Natural killer cell treated with Interleukin-12 subunit alpha and Interleukin-12 subunit beta and Interleukin-15 and Interleukin-18, amount 100 ng/mL, for 72 hours (primary cell): ENCODE measurements at regions not wholly inside any gene's neighbourhood (a gene's known extent, or its start where the extent isn't known, plus 50 kb on each side); places are given as distances from the start of the nearest gene placed in this dataset.
"Not testable (repeated sequence)": the region's sequence is repeated elsewhere in the genome, so short reads cannot be mapped to it uniquely, and the experiment has no call there.

ENCODE experiments used
- ATAC-seq, 2 donors: fragments of 150-1000 bp; cut with Tn5 transposase in 1 of 2; sonication (Bioruptor Pico), chemical (Tn5 transposase) in 1 of 2; 2 replicates each; pipeline ENCODE4 v1.10.0; 2021
- DNase-seq: peaks from one replicate; pipeline ENCODE4 v3.0.0; 2022; ENCODE audit warnings: low spot score
- H3K27ac Mint-ChIP-seq, 2 donors: 1 replicate in 1 of 2; 2 replicates in 1 of 2; pipeline ENCODE4 v1.8.0; 2022; ENCODE audit warnings: mixed read lengths in 2 of 2, mild to moderate bottlenecking in 1 of 2, moderate library complexity in 1 of 2
- H3K27me3 Mint-ChIP-seq, 2 donors: 1 replicate in 1 of 2; 2 replicates in 1 of 2; pipeline ENCODE4 v1.8.0; 2022; ENCODE audit warnings: mixed read lengths in 2 of 2
- H3K36me3 Mint-ChIP-seq: one replicate; pipeline ENCODE4 v1.8.0; 2022; ENCODE audit warnings: mixed read lengths
- H3K4me1 Mint-ChIP-seq, 2 donors: 1 replicate in 1 of 2; 2 replicates in 1 of 2; pipeline ENCODE4 v1.8.0; 2022; ENCODE audit warnings: low read depth in 2 of 2, mixed read lengths in 2 of 2, mild to moderate bottlenecking in 1 of 2
- H3K4me3 Mint-ChIP-seq: one replicate; pipeline ENCODE4 v1.8.0; 2022; ENCODE audit warnings: mixed read lengths
- H3K9me3 Mint-ChIP-seq: 2 replicates; pipeline ENCODE4 v1.8.0; 2022; ENCODE audit warnings: mixed read lengths

DNA sequence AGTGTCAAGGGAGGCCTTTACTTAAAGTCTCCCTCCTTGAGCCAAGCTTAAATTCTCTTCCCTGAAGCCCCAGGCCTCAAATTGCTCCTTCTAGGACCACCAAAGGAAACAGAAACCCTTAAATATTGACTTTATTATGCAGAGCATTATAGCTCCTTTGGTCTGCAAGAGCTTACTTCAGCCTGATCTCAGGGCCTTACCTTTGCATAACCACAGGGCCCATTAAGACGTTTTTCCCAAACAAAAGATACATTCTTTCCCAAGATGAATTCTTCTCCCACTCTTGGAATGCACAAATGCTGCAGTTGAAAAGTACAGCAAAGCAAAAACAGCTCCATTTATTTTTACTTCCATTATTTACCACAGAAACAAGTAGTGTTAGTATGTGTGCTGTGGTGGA is 130.8 kb downstream of the B3GNT2 start:
- DNase-seq: no peak
- peaks cover 7% of the 10 kb centered on the region for H3K36me3 Mint-ChIP-seq
- peaks cover 0 to 7% of the 10 kb centered on the region in 2 donors for H3K4me1 Mint-ChIP-seq
- H3K27me3 Mint-ChIP-seq: no peaks in the 10 kb centered on the region
- H3K9me3 Mint-ChIP-seq: no peaks in the 10 kb centered on the region
- H3K4me3 Mint-ChIP-seq: no peak overlapping the region
- no peak for ATAC-seq
- H3K27ac Mint-ChIP-seq: no peak overlapping the region

DNA sequence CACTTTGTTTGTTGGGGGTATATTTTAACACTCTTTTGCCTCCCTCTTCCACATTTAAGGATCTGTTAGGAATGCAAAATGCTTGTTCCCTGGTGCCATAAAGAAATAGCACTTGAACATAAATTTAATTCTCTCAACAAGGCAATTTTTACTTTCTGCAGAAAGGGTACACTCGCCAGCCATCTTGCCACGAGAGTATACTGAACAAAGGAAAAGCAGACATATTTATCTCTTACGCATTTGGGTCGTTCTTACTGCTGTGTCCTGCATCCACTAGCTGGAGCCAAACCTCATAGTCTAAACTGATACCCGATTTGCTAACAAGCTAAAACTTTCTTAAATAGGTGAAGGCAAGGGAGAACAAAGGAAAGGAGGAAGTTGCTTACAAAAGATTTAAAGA is 129.5 kb downstream of the B3GNT2 start:
- no peak for ATAC-seq
- Mint-ChIP-seq H3K27ac (no peak overlapping the region), H3K4me1 (peaks cover 0 to 7% of the 10 kb centered on the region in 2 donors), H3K4me3 (no peak overlapping the region), H3K9me3 (no peaks in the 10 kb centered on the region), H3K36me3 (peaks cover 7% of the 10 kb centered on the region), H3K27me3 (no peaks in the 10 kb centered on the region)
- no peak for DNase-seq

DNA sequence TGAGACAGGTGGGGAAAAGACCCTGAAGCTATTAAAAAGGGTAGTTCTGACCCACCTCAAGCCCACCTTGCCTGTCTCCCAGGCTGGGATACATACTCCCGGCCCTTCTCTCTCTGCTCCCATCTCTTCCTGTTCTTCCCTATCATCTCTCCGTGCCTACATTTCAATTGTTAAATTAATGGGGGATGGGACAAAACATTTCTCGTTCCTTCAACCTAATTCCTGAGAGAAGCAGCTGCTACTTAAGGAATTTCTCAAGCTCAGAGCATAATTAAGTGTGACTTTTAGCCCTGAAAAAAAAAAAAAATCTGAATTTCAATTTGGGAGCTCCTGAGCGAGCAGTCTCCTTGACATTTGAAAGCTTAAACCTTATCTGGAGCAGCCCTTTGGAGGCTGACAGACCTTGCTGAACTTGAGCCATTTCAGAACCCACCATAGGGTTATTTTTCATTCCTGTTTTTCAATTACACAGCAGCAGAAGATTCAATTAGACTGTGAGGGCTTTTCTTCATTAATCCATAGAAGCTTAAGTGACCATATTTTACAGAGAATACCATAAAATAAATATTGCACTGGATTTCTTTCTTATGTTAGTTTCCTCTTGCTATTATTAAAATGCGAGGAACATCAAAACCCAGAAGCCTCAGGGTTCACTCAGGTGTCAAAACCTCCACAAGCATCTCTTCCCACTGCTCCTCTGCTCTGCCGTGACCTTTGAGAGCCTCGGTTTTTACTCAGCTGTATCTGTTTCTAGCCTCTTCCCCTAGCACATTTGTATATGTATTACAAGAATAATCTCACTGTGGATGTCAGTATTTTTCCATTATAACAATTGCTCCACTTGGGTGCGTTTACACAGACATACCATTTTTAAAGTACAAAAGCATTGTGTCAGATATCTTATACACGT is 125.7 kb downstream of the B3GNT2 start:
- Mint-ChIP-seq H3K36me3 (peaks cover 7% of the 10 kb centered on the region), H3K4me1 (peaks cover 0 to 11% of the 10 kb centered on the region in 2 donors), H3K4me3 (no peak overlapping the region), H3K27ac (peak overlapping the region in 1 of 2 donors; percentile 12), H3K27me3 (no peaks in the 10 kb centered on the region), H3K9me3 (no peaks in the 10 kb centered on the region)
- ATAC-seq (no peak), DNase-seq (no peak)

DNA sequence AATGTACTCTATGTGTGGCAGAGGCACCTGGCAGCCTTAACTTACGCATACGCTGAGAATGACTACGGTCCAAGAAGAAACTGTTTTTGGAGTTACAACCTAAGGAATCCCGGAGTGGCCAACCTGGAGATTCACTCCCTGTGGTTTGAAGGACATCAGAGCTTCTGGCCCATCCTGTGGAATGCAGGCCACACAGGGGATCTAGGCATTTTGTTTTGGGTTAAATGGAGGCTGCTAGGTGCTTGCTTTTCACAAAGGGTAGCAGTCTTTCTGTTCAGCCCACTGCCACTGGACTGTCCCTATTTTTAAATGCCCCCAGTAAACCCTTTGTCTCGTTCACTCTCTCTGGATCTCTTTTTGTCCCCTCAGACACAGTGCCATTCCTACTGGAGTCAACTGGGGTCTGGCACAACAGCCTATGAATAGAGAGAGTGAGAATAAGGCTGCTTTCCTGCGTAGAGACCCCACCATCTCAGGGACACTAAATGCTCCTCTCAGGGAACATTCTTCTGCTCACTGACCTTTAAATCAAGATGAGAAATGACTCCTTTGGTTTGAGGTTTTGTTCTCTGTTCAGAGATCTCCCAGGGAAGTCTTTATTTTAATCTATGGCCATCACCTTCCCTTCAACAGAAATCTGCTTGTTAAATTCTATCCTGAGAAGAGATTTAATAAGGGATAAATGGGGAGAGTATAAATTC is 124.9 kb downstream of the B3GNT2 start:
- Mint-ChIP-seq H3K9me3 (no peaks in the 10 kb centered on the region), H3K27me3 (no peaks in the 10 kb centered on the region), H3K4me1 (peaks cover 0 to 11% of the 10 kb centered on the region in 2 donors), H3K27ac (no peak overlapping the region), H3K4me3 (no peak overlapping the region), H3K36me3 (peaks cover 7% of the 10 kb centered on the region)
- ATAC-seq (no peak), DNase-seq (no peak)

DNA sequence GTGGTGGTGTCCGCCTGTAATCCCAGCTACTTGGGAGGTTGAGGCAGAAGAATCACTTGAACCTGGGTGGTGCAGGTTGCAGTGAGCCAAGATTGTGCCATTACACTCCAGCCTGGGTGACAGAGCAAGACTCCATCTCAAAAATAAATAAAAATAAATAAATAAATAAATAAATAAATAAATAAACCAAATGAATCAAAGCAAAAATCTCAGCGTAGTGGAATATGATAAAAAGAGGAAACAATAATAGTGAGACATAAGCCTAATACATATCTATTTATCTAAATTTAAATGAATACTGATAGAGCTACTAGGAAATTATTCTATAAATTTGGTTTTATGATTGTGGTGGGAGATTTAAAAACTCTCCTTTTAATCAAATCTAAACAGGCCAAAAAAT is 124.2 kb downstream of the B3GNT2 start:
- H3K4me3 Mint-ChIP-seq, ATAC-seq, H3K9me3 Mint-ChIP-seq, DNase-seq, H3K27me3 Mint-ChIP-seq, H3K36me3 Mint-ChIP-seq, H3K27ac Mint-ChIP-seq: not testable (repeated sequence)
- H3K4me1 Mint-ChIP-seq: peaks cover 0 to 14% of the 10 kb centered on the region in 2 donors

DNA sequence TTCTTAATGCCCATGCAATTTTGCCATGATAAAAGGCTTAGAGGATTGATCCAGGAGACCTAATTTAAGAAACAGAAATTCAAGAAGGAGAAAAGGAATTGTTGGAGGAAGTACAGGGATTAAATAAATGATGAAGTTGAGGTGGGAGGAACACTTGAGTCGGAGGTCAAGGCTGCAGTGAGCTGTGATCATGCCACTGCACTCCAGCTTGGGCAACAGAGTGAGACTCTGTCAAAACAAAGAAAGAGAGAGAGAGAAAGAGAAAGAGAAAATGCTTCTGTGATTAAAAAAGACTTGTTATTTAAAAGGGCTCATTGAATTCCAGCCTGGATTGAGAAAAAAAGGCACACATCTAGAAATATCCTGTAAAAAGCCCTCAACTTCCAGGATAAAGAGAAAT is 123.2 kb downstream of the B3GNT2 start:
- peaks cover 6 to 16% of the 10 kb centered on the region in 2 donors for H3K4me1 Mint-ChIP-seq
- no peak overlapping the region for H3K4me3 Mint-ChIP-seq
- no peak for DNase-seq
- no peaks in the 10 kb centered on the region for H3K27me3 Mint-ChIP-seq
- ATAC-seq: no peak
- no peaks in the 10 kb centered on the region for H3K36me3 Mint-ChIP-seq
- peak overlapping the region in 1 of 2 donors; percentile 9 for H3K27ac Mint-ChIP-seq
- H3K9me3 Mint-ChIP-seq: no peaks in the 10 kb centered on the region

DNA sequence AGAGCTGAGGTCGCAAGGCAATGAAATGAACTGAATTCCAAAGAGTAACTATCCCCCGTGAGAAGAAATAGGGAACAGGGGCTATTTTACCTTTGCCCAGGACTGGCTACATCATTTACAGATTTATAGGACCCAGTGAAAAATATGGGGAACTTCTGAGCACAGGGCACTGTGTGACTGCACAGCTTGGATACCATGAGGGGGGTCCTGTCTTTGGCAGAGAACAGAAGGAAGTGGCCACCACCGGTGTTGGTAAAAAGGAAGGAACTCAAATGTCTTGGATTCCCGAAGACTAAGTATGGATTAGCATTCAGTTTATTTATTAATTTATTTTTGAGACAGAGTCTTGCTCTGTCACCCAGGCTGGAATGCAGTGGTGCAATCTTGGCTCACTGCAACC is 119.6 kb downstream of the B3GNT2 start:
- Mint-ChIP-seq H3K9me3 (no peaks in the 10 kb centered on the region), H3K4me3 (no peak overlapping the region), H3K27ac (no peak overlapping the region), H3K27me3 (no peaks in the 10 kb centered on the region), H3K36me3 (no peaks in the 10 kb centered on the region), H3K4me1 (peaks cover 19 to 25% of the 10 kb centered on the region in 2 donors)
- DNase-seq: no peak
- ATAC-seq: no peak

DNA sequence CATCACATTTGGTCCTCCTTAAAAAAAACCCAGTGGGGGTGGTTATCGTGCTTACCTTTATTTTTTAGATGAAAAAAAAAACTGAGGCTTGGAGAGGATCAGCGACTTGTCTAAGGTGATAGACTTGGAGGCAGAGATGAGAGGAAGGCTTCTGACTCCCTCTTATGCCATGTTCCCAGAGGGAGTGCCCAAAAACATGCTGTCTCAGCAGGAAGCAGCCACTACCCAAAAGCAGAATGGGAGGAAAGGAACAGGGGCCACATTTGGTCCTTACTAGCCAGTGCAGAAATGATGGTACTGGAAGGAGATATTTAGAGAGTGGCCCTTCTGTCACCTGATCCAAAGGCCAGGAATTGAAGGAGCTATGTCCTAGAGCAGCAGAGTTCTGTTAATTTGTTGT is 118.4 kb downstream of the B3GNT2 start:
- Mint-ChIP-seq H3K9me3 (no peaks in the 10 kb centered on the region), H3K4me3 (peak overlapping the region; percentile 45), H3K27me3 (no peaks in the 10 kb centered on the region), H3K27ac (peak overlapping the region; percentile 45 to 76), H3K4me1 (peaks cover 31 to 36% of the 10 kb centered on the region in 2 donors), H3K36me3 (no peaks in the 10 kb centered on the region)
- DNase-seq (no peak), ATAC-seq (no peak)

DNA sequence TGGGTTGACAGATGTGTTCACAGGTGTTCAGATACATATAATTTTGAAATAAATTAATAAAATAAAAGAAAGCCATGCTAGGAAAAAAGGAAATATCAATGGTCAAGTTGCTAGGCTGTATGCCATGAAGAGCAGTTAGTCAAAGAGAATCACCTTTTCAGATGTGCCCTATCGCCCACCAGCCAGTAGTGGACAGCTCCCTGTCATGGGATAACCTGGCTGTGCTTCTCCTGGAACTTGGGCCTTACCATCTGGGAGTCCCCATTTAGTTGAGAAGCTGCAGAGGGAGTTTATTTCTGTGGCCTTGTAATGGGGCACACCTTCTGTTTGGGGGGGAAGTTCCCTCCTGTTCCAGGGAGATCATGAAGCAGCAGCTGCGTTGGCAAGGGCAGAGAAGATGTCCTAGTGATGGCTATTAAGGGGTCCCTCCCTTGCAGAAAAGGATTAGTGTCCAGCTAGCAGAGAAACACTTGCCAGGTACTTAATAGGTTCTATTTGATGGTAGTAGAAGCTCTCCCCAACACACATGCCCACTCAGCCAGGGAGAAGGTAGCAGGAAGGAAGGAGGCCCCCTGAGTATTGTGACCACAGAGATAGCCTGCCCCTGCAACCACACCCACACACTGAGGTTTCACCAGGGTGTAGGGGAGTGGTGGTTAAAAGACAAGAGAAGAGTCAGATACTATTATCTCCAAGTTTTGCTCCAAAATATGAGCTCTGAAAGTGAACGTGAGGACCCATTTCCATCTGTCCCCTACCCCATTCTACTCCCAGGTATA is 117.7 kb downstream of the B3GNT2 start:
- no peaks in the 10 kb centered on the region for H3K9me3 Mint-ChIP-seq
- DNase-seq (no peak), ATAC-seq (peak; percentile 76 to 78)
- peak overlapping the region; percentile 45 for H3K4me3 Mint-ChIP-seq
- no peaks in the 10 kb centered on the region for H3K36me3 Mint-ChIP-seq
- H3K27me3 Mint-ChIP-seq: no peaks in the 10 kb centered on the region
- H3K4me1 Mint-ChIP-seq: peaks cover 32 to 33% of the 10 kb centered on the region in 2 donors
- H3K27ac Mint-ChIP-seq: peak overlapping the region; percentile 45 to 76

DNA sequence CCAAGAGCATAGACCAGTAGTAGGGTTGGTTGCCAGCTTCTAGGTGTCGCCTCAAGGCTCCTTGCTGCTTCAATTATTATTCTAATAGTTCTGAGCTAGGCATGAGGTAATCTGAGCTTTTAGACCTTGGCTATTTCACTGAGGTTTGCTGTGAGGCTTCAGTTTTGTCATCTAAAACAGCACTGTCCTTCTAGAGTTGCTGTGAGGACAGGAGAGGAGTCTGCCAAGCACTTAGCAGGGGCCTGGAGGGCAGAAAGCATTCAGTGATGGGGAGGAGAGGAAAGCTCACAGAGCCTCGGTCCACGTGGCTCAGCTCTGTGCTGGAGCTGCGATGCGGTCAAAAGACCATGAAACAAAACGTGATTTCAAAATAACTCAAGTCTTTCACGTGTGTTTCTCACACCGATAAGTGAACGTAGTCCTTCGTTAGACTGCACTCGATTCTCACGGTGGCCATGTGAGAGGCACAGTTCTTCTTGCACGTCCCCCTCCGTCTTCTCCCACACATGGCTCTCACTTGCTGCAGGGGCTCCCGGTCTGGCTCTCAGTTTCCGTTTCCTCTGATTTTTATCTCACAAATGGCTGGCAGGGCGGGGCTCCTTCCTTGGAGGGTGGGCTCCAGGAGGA is 113.7 kb downstream of the B3GNT2 start:
- peak overlapping the region; percentile 55 to 60 for H3K27ac Mint-ChIP-seq
- H3K4me3 Mint-ChIP-seq: peak overlapping the region; percentile 50
- peak; percentile 26 to 28 for ATAC-seq
- H3K9me3 Mint-ChIP-seq: no peaks in the 10 kb centered on the region
- H3K36me3 Mint-ChIP-seq: no peaks in the 10 kb centered on the region
- DNase-seq: no peak
- H3K4me1 Mint-ChIP-seq: peaks cover 60 to 63% of the 10 kb centered on the region in 2 donors
- no peaks in the 10 kb centered on the region for H3K27me3 Mint-ChIP-seq

DNA sequence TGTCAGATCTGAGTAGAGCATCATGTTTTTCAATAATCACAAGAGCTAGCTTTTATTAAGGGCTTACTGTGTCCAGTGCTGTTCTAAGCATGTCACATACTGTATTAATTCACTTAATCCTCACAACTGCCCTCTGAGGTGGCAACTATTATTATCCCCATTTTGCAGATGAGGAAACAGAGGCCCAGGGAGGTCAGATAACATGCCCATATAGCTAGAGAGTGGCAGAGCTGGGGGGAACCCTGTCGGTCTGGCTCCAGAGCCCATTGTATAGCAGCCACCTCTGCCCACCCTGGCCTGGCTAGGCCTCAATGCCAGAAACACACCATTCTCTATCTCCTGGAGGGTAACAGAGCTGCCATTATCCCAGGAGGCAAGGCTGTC is 113.2 kb downstream of the B3GNT2 start:
- Mint-ChIP-seq H3K27ac (peak overlapping the region; percentile 55 to 60), H3K4me3 (no peak overlapping the region), H3K9me3 (no peaks in the 10 kb centered on the region)

DNA sequence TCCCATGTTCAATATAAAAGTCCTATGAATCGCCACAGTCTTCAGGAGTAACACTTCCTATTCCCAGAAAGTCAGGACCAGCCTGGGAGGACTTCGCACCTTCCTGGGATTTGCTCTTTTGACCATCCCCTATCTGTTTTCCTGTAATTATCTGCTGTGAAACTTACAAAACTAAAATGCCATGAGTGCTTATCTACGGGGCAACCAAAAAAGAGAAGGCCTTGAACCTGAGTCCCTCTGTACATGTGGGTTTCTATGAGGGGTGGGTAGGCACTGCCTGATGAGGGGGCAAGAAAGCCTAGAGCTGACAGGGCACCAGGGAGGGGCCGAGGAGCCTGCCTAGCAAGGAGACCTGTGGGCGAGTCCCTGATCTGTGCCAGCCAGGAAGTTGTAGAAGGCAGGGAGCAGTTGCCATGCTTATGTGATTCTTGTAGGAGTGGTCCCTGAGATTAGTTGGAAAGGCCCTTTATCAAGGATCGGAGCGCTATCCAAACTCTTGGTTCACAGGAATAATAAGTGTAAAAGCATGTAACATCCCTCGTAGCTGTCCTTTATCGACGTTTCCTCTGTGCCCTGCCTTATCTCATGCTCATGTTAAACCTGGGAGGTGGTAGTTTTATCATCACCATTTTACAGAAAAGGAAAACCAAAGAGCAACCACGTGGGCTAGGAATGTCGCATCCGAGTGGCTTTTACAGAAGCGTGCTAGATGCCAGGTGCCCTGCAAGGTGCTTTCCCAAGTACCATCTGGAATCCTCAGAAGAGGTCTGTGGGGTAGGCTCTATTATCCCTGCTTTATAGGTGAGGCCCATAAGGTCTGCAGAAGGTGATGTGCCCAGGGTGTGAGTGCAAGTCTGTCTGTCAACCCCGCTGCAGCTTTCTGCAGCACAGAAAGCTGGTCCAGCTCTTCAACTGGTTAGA is 111.8 kb downstream of the B3GNT2 start:
- DNase-seq: no peak
- peaks cover 66 to 68% of the 10 kb centered on the region in 2 donors for H3K4me1 Mint-ChIP-seq
- no peaks in the 10 kb centered on the region for H3K27me3 Mint-ChIP-seq
- no peaks in the 10 kb centered on the region for H3K9me3 Mint-ChIP-seq
- no peak for ATAC-seq
- H3K27ac Mint-ChIP-seq: peak overlapping the region; percentile 60 to 77
- peak overlapping the region; percentile 49 for H3K4me3 Mint-ChIP-seq
- H3K36me3 Mint-ChIP-seq: no peaks in the 10 kb centered on the region

More for the DNA sequence above, 113.2 kb downstream of the B3GNT2 start:
- DNase-seq (no peak), ATAC-seq (no peak)
- Mint-ChIP-seq H3K4me1 (peaks cover 60 to 63% of the 10 kb centered on the region in 2 donors), H3K27me3 (no peaks in the 10 kb centered on the region), H3K36me3 (no peaks in the 10 kb centered on the region)
